ENCODE measurements at regions not wholly inside any gene's neighbourhood (a gene's known extent, or its start where the extent isn't known, plus 50 kb on each side); places are given as distances from the start of the nearest gene placed in this dataset.

DNA sequence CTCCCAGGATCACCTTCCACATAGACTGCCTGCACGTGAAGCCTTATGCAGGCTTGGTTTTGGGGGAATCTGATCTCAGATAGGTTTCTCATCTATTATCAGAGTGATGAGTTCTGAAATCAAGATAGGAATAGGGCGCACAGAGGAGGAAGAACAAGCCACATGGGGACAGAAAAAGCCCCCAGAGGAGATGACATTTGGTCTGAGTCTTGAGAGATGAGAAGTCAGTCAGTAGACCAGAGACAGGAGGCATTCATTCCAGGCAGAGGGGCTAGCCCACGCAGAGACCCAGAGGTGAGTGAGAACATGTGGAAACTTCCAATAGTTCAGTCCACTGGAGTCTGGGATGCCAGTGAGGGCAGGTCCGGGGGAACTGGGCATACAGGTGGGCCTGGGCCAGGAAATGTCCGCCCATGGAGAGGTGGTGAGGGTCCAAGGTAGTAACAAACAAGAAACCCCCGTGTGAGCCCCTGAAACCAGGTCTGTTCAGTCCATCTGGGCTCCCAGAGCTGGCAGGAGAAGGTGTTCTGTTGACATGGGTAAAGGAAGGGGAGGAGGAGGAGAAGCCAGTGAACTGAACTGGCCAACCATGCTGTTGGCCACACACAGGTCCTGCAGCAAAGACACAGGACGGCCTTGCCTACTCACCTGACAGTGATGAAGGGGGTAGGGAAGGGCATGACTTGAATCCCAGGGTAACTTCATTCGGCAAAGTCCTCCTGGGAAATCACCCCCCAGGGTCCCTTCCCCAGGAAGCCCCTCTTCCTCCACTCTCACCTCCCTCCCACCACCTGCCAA is 69.3 kb upstream of the SMNDC1 start:
- no peak overlapping the region for H3K4me3 Mint-ChIP-seq

DNA sequence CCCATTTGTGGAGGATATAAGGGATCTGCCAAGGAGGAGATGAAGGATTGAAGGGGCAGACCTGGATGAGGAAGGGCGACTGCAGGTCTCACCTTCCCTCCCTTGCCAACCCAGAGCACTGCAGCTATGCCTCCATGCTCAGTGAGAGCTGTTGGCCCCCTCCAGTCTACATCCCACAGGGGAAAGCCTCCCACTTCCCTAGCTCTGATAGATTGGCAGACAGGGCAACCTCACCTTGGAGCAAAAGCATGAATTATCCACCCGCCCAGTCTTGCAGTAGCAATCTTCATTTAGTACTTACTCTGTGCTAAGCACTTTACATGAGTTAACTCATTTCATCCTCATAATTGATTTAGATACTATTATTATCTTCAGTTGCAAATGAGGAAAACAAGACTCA is 70.4 kb upstream of the SMNDC1 start:
- H3K4me1 Mint-ChIP-seq (ENCODE audit: low read depth) = no peaks in the 10 kb centered on the region
- no peaks in the 10 kb centered on the region for H3K27me3 Mint-ChIP-seq
- POLR2A ChIA-PET = no interaction called here
- no peaks in the 10 kb centered on the region for H3K9me3 Mint-ChIP-seq
- Histone ChIP-seq H3K27me3 (ENCODE audit: control insufficient read depth in 1 of 2, insufficient read depth in 2 of 2, low read length in 2 of 2) (no peaks in the 10 kb centered on the region), H3K9me3 (ENCODE audit: control insufficient read depth in 1 of 2, insufficient read depth in 1 of 2, low read length in 2 of 2) (no peaks in the 10 kb centered on the region), H3K4me1 (ENCODE audit: insufficient read depth, low read length) (no peaks in the 10 kb centered on the region), H3K27ac (ENCODE audit: low read depth in 1 of 2, low read length in 2 of 2) (no peak overlapping the region), H3K36me3 (ENCODE audit: insufficient read depth, low read length) (no peaks in the 10 kb centered on the region), H3K4me3 (ENCODE audit: low read length) (no peak overlapping the region)
- TF ChIP-seq CTCF (IDR thresholded peaks at IDR 0.05) = no peak
- no peaks in the 10 kb centered on the region for H3K36me3 Mint-ChIP-seq (ENCODE audit: low read depth)
- H3K4me3 Mint-ChIP-seq = no peak overlapping the region
- CTCF ChIA-PET = no interaction called here
- DNase-seq (no peak), ATAC-seq (ENCODE audit: poor library complexity) (no peak)
- intact Hi-C loops (cut with DNase I, micrococcal nuclease) = no loop called here
- H3K27ac Mint-ChIP-seq = no peak overlapping the region

More for the DNA sequence above, 69.3 kb upstream of the SMNDC1 start:
- CTCF ChIA-PET = no interaction called here
- no peak overlapping the region for H3K27ac ChIP-seq (ENCODE audit: low read depth in 1 of 2, low read length in 2 of 2)
- Mint-ChIP-seq H3K27ac (no peak overlapping the region), H3K9me3 (no peaks in the 10 kb centered on the region), H3K27me3 (no peaks in the 10 kb centered on the region), H3K36me3 (ENCODE audit: low read depth) (no peaks in the 10 kb centered on the region), H3K4me1 (ENCODE audit: low read depth) (no peaks in the 10 kb centered on the region)
- no peak for ATAC-seq (ENCODE audit: poor library complexity)
- H3K4me3 ChIP-seq (ENCODE audit: low read length) = no peak overlapping the region
- no peaks in the 10 kb centered on the region for H3K27me3 ChIP-seq (ENCODE audit: control insufficient read depth in 1 of 2, insufficient read depth in 2 of 2, low read length in 2 of 2)
- POLR2A ChIA-PET = no interaction called here
- intact Hi-C loops (cut with DNase I, micrococcal nuclease) = no loop called here
- no peak for TF ChIP-seq CTCF (IDR thresholded peaks at IDR 0.05)
- no peaks in the 10 kb centered on the region for H3K4me1 ChIP-seq (ENCODE audit: insufficient read depth, low read length)
- no peak for DNase-seq
- no peaks in the 10 kb centered on the region for H3K9me3 ChIP-seq (ENCODE audit: control insufficient read depth in 1 of 2, insufficient read depth in 1 of 2, low read length in 2 of 2)
- no peaks in the 10 kb centered on the region for H3K36me3 ChIP-seq (ENCODE audit: insufficient read depth, low read length)

- H3K4me3 ChIP-seq (ENCODE audit: low read length) = no peak overlapping the region
- DNase-seq = no peak
- no peak for TF ChIP-seq CTCF (IDR thresholded peaks at IDR 0.05)
- no peaks in the 10 kb centered on the region for H3K9me3 ChIP-seq (ENCODE audit: control insufficient read depth in 1 of 2, insufficient read depth in 1 of 2, low read length in 2 of 2)
- Mint-ChIP-seq H3K4me3 (no peak overlapping the region), H3K9me3 (no peaks in the 10 kb centered on the region), H3K36me3 (ENCODE audit: low read depth) (no peaks in the 10 kb centered on the region), H3K4me1 (ENCODE audit: low read depth) (no peaks in the 10 kb centered on the region), H3K27me3 (no peaks in the 10 kb centered on the region), H3K27ac (no peak overlapping the region)
- POLR2A ChIA-PET = interaction anchor here (0.6 kb wide), 1 partner anchor 56 kb away, joined by 3 read pairs; no protein-coding TSS in a partner anchor
- CTCF ChIA-PET = no interaction called here
- H3K4me1 ChIP-seq (ENCODE audit: insufficient read depth, low read length) = no peaks in the 10 kb centered on the region
- intact Hi-C loops (cut with DNase I, micrococcal nuclease) = no loop called here
- no peak overlapping the region for H3K27ac ChIP-seq (ENCODE audit: low read depth in 1 of 2, low read length in 2 of 2)
- H3K36me3 ChIP-seq (ENCODE audit: insufficient read depth, low read length) = no peaks in the 10 kb centered on the region
- ATAC-seq (ENCODE audit: poor library complexity) = no peak
- H3K27me3 ChIP-seq (ENCODE audit: control insufficient read depth in 1 of 2, insufficient read depth in 2 of 2, low read length in 2 of 2) = no peaks in the 10 kb centered on the region
Measured at GRCh38 chr10:110376021-110376766, 71.5 kb upstream of the SMNDC1 start.
